ENCODE measurements at regions not wholly inside any gene's neighbourhood (a gene's known extent, or its start where the extent isn't known, plus 50 kb on each side); places are given as distances from the start of the nearest gene placed in this dataset.

DNA sequence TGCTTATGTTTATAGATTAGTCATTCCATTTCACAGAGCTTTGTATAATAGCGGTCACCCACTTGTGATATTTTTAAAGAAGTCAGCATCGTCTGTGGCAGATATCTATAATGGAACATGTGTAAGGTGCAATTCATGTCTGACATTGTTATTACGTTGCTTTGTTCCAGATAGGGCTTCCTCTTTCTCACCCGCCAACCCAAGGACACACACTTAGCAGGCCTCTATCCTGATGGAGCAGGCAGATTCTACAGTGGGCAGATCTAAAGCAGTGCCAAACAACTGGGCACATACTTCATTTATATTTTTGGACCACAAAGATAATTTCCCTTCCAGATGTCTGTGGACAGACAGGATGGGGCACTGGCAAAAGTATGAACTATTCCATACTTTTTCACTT is 573.1 kb downstream of the TDRD15 start:
- Histone ChIP-seq H3K9me3 (ENCODE audit: control insufficient read depth, insufficient read depth, low read depth, low read length) (no peaks in the 10 kb centered on the region), H3K27ac (ENCODE audit: extremely low read depth, low read depth, low read length) (no peak overlapping the region), H3K4me3 (ENCODE audit: low read depth, low read length) (no peak overlapping the region), H3K36me3 (ENCODE audit: control insufficient read depth in 2 of 2, insufficient read depth in 1 of 2, low read length in 2 of 2) (no peaks in the 10 kb centered on the region), H3K4me1 (ENCODE audit: control insufficient read depth, insufficient read depth, low read length) (no peaks in the 10 kb centered on the region)
- ChIA-PET CTCF (no interaction called here), POLR2A (no interaction called here)
- TF ChIP-seq ZFP37 (tag by site-specific recombination; IDR thresholded peaks at IDR 0.05), result no peak
- no peak for TF ChIP-seq ZNF747 (tag by site-specific recombination; IDR thresholded peaks at IDR 0.05)
- TF ChIP-seq, protein P1, sequence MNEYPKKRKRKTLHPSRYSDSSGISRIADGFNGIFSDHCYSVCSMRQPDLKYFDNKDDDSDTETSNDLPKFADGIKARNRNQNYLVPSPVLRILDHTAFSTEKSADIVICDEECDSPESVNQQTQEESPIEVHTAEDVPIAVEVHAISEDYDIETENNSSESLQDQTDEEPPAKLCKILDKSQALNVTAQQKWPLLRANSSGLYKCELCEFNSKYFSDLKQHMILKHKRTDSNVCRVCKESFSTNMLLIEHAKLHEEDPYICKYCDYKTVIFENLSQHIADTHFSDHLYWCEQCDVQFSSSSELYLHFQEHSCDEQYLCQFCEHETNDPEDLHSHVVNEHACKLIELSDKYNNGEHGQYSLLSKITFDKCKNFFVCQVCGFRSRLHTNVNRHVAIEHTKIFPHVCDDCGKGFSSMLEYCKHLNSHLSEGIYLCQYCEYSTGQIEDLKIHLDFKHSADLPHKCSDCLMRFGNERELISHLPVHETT (tag by site-specific recombination; IDR thresholded peaks at IDR 0.05), result no peak

DNA sequence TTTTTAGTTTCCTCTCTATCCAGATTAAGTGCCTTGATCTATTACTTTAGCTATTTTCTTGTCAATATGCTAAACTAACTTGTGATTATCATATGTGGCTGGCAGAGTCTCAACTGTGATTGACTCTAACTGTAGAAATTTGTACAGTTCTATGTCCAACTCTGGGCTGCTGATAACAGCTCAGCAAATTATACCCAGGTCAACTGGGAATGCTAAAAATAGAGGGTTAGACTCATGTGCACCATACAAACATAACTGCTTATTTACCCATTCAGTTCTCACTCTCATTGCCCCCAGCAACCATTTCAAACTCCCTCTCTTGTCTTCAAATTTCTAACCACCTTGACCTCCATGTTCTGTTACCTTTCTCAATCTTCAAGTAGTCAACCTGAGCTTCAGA is 576.9 kb downstream of the TDRD15 start:
- TF ChIP-seq ZEB2 (tag by site-specific recombination; IDR thresholded peaks at IDR 0.05) (no peak), ZNF510 (tag by site-specific recombination; IDR thresholded peaks at IDR 0.05; ENCODE audit: insufficient replicate concordance) (no peak), ZIC2 (tag by site-specific recombination; IDR thresholded peaks at IDR 0.05) (no peak), ZNF768 (tag by site-specific recombination; IDR thresholded peaks at IDR 0.05) (no peak)
- TF ChIP-seq, protein P2, sequence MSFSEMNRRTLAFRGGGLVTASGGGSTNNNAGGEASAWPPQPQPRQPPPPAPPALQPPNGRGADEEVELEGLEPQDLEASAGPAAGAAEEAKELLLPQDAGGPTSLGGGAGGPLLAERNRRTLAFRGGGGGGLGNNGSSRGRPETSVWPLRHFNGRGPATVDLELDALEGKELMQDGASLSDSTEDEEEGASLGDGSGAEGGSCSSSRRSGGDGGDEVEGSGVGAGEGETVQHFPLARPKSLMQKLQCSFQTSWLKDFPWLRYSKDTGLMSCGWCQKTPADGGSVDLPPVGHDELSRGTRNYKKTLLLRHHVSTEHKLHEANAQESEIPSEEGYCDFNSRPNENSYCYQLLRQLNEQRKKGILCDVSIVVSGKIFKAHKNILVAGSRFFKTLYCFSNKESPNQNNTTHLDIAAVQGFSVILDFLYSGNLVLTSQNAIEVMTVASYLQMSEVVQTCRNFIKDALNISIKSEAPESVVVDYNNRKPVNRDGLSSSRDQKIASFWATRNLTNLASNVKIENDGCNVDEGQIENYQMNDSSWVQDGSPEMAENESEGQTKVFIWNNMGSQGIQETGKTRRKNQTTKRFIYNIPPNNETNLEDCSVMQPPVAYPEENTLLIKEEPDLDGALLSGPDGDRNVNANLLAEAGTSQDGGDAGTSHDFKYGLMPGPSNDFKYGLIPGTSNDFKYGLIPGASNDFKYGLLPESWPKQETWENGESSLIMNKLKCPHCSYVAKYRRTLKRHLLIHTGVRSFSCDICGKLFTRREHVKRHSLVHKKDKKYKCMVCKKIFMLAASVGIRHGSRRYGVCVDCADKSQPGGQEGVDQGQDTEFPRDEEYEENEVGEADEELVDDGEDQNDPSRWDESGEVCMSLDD (tag by site-specific recombination; IDR thresholded peaks at IDR 0.05), result no peak
- H3K4me1 ChIP-seq (ENCODE audit: control insufficient read depth, insufficient read depth, low read length), result no peaks in the 10 kb centered on the region
- H3K9me3 ChIP-seq (ENCODE audit: control insufficient read depth, insufficient read depth, low read depth, low read length), result no peaks in the 10 kb centered on the region
- no peak overlapping the region for H3K27ac ChIP-seq (ENCODE audit: extremely low read depth, low read depth, low read length)
- POLR2A ChIA-PET, result no interaction called here
- CTCF ChIA-PET, result no interaction called here
- H3K4me3 ChIP-seq (ENCODE audit: low read depth, low read length), result no peak overlapping the region
- H3K36me3 ChIP-seq (ENCODE audit: control insufficient read depth in 2 of 2, insufficient read depth in 1 of 2, low read length in 2 of 2), result no peaks in the 10 kb centered on the region

DNA sequence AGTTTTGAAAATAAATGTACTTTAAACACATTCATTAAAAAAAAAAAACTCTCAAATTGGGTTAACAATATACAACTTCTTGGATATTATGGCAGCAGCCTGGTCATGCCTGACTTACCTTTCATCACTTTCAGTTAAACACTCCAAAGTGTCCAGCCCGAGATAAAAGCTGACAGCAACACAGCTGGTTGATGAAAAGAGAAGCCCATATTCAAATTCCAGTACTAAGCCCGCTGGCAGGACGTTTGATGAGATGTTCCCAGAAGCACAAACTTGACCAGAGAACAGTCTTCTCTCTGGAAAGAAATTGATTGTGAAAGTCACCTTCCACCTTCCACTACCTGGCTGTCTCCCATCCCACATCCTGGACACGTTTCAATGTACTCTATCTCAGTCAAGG is 586.3 kb downstream of the TDRD15 start:
- ChIA-PET CTCF (interaction anchor here (0.7 kb wide), 1 partner anchor 347 kb away, joined by 3 read pairs; no protein-coding TSS in a partner anchor), POLR2A (no interaction called here)
- no peaks in the 10 kb centered on the region for H3K36me3 ChIP-seq (ENCODE audit: control insufficient read depth in 2 of 2, insufficient read depth in 1 of 2, low read length in 2 of 2)
- TF ChIP-seq, protein P3, sequence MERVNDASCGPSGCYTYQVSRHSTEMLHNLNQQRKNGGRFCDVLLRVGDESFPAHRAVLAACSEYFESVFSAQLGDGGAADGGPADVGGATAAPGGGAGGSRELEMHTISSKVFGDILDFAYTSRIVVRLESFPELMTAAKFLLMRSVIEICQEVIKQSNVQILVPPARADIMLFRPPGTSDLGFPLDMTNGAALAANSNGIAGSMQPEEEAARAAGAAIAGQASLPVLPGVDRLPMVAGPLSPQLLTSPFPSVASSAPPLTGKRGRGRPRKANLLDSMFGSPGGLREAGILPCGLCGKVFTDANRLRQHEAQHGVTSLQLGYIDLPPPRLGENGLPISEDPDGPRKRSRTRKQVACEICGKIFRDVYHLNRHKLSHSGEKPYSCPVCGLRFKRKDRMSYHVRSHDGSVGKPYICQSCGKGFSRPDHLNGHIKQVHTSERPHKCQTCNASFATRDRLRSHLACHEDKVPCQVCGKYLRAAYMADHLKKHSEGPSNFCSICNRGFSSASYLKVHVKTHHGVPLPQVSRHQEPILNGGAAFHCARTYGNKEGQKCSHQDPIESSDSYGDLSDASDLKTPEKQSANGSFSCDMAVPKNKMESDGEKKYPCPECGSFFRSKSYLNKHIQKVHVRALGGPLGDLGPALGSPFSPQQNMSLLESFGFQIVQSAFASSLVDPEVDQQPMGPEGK (tag by site-specific recombination; IDR thresholded peaks at IDR 0.05), result no peak
- TF ChIP-seq ZNF174 (tag by site-specific recombination; IDR thresholded peaks at IDR 0.05), result no peak
- TF ChIP-seq, protein P4, sequence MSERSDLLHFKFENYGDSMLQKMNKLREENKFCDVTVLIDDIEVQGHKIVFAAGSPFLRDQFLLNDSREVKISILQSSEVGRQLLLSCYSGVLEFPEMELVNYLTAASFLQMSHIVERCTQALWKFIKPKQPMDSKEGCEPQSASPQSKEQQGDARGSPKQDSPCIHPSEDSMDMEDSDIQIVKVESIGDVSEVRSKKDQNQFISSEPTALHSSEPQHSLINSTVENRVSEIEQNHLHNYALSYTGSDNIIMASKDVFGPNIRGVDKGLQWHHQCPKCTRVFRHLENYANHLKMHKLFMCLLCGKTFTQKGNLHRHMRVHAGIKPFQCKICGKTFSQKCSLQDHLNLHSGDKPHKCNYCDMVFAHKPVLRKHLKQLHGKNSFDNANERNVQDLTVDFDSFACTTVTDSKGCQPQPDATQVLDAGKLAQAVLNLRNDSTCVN (tag by site-specific recombination; optimal IDR thresholded peaks at IDR 0.05), result no peak
- no peak for TF ChIP-seq ZNF37A (tag by site-specific recombination; IDR thresholded peaks at IDR 0.05)
- no peak overlapping the region for H3K27ac ChIP-seq (ENCODE audit: extremely low read depth, low read depth, low read length)
- no peaks in the 10 kb centered on the region for H3K9me3 ChIP-seq (ENCODE audit: control insufficient read depth, insufficient read depth, low read depth, low read length)
- H3K4me1 ChIP-seq (ENCODE audit: control insufficient read depth, insufficient read depth, low read length), result no peaks in the 10 kb centered on the region
- no peak overlapping the region for H3K4me3 ChIP-seq (ENCODE audit: low read depth, low read length)

All from HEK293 (cell line).